HFFc6 (cell line): ENCODE measurements at regions not wholly inside any gene's neighbourhood (a gene's known extent, or its start where the extent isn't known, plus 50 kb on each side); places are given as distances from the start of the nearest gene placed in this dataset.

Experiments
- DNase-seq: peaks from one replicate; pipeline ENCODE4 v3.0.0-alpha.2; 2018
- H3K27ac Mint-ChIP-seq: 2 replicates; pipeline ENCODE4 v1.8.0; 2020; ENCODE audit warnings: mild to moderate bottlenecking, mixed read lengths
- H3K27me3 Mint-ChIP-seq: 2 replicates; pipeline ENCODE4 v1.8.0; 2021; ENCODE audit warnings: mild to moderate bottlenecking, moderate library complexity, mixed read lengths; ENCODE audit not compliant: insufficient read depth
- H3K36me3 Mint-ChIP-seq: 2 replicates; pipeline ENCODE4 v1.8.0; 2021; ENCODE audit warnings: low read depth, mixed read lengths
- H3K4me1 Mint-ChIP-seq: 2 replicates; pipeline ENCODE4 v1.8.0; 2020; ENCODE audit warnings: low read depth, mixed read lengths
- H3K4me3 Mint-ChIP-seq: 2 replicates; pipeline ENCODE4 v1.8.0; 2020; ENCODE audit warnings: mild to moderate bottlenecking, moderate library complexity, mixed read lengths
- H3K9me3 Mint-ChIP-seq: 2 replicates; pipeline ENCODE4 v1.8.0; 2020; ENCODE audit warnings: mild to moderate bottlenecking, mixed read lengths
- TF ChIP-seq, protein P1 (sequence below): fragments of 200-600 bp; sonication (generic); IDR thresholded peaks from 2 replicates; pipeline ENCODE4 v1.5.0; 2021; ENCODE audit warnings: antibody characterized with exemption, mild to moderate bottlenecking

DNA sequence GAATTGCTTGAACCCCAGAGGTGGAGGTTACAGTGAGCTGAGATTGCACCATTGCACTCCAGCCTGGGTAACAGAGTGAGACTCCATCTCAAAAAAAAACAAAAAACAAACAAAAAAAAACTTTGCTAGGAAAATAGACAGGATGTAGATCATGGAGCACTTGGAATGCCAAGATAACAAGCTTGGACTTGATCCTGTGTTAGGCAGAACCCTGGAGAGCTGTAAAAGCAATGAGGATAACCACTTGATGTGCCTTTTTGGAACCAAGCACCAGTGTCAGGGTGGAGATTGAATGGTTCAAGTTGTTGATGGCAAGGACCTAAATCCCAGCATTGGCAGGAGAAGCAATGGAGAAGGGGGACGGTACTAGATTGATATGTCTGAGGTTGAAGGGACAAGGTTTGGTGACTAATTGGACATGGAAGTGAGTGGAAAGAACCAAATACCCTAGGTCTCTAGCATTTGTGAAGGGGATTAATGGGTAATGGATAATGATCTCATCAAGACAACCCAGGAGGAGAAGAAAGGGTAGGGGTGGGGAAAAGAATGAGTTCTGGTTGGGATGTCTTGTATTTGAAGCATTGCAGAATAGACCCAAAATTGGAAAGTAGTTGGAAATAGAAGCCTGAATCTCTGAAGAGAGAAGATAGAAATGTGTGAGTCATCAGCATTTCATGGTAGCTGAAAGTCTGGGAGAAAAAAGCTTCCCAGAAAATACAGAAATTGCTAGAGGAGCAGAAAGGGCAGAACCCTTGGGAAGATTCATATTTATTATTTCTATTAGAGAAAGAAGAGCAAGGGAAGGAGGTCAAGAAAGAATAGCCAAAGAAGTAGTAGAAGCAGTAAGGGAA lies 176.7 kb downstream of the NUAK1 start:
- H3K27ac Mint-ChIP-seq = peak overlapping the region; percentile 7; the same call in 1 of the 2 replicates
- DNase-seq = no peak

DNA sequence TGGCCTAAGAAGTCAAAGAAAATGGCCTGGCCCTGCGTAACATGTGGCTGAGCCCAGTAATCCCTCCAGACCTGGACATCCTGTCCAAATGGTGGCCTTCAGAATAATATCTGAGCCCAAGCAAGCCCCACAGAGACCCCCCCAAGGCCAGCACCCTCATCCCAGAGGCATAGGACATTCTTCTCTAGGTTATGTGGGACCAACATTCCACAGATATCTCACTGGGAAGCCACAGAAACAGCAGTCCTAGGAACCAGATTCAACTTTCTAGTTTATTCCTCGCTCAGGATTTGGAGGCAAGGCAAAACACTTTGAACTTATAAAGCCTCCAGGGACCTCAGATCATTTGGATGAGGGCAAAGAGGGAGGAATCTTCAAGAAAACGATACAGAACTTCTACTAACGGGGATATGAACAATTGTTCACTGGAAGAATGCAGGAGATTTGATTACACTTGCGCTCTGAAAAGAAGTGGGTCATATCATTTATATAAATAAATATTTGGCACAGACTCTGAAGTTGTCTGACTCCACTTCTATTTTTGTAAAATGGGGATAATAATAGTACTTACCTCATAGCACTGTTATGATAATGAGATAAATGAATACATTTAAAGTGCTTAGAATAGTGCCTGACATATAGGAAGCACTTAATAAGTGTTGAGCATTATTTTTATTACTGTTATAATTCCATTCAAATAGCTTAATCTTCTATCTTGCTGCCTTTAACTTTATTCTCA lies 171.5 kb downstream of the NUAK1 start:
- no peak for DNase-seq
- Mint-ChIP-seq H3K4me1 (peaks cover 5% of the 10 kb centered on the region), H3K27ac (no peak overlapping the region), H3K9me3 (no peaks in the 10 kb centered on the region), H3K27me3 (peaks cover 2% of the 10 kb centered on the region; the same call in 1 of the 2 replicates), H3K36me3 (no peaks in the 10 kb centered on the region), H3K4me3 (no peak overlapping the region)
- TF ChIP-seq, protein P1, sequence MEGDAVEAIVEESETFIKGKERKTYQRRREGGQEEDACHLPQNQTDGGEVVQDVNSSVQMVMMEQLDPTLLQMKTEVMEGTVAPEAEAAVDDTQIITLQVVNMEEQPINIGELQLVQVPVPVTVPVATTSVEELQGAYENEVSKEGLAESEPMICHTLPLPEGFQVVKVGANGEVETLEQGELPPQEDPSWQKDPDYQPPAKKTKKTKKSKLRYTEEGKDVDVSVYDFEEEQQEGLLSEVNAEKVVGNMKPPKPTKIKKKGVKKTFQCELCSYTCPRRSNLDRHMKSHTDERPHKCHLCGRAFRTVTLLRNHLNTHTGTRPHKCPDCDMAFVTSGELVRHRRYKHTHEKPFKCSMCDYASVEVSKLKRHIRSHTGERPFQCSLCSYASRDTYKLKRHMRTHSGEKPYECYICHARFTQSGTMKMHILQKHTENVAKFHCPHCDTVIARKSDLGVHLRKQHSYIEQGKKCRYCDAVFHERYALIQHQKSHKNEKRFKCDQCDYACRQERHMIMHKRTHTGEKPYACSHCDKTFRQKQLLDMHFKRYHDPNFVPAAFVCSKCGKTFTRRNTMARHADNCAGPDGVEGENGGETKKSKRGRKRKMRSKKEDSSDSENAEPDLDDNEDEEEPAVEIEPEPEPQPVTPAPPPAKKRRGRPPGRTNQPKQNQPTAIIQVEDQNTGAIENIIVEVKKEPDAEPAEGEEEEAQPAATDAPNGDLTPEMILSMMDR = no peak

More for the DNA sequence above, 176.7 kb downstream of the NUAK1 start:
- TF ChIP-seq, protein P1 = no peak
- Mint-ChIP-seq H3K36me3 (no peaks in the 10 kb centered on the region), H3K4me1 (peaks cover 30% of the 10 kb centered on the region), H3K9me3 (no peaks in the 10 kb centered on the region), H3K27me3 (no peaks in the 10 kb centered on the region; the same call in 1 of the 2 replicates), H3K4me3 (no peak overlapping the region)

DNA sequence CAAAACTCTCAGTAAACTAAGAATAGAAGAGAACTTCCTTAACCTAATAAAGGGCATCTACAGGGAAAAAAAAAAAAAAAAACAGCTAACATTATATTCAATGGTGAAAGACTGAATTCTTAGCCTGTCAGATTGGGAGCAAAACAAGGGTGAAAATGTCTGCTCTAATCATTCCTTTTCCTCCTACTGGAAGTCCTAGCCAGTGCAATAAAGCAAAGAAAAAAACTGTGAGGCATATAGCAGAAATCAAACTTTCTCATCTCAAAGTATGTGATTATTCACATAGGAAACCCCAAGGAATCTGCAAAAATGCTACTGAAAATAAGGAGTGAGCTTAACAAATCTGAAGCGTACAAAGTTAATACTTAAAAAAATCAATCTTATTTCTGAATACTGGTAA lies 170.7 kb downstream of the NUAK1 start:
- peaks cover 2% of the 10 kb centered on the region; the same call in 1 of the 2 replicates for H3K27me3 Mint-ChIP-seq
- TF ChIP-seq, protein P1 = no peak
- DNase-seq = no peak
- no peaks in the 10 kb centered on the region for H3K4me1 Mint-ChIP-seq
- H3K4me3 Mint-ChIP-seq = no peak overlapping the region
- H3K9me3 Mint-ChIP-seq = no peaks in the 10 kb centered on the region
- H3K36me3 Mint-ChIP-seq = no peaks in the 10 kb centered on the region
- no peak overlapping the region for H3K27ac Mint-ChIP-seq

DNA sequence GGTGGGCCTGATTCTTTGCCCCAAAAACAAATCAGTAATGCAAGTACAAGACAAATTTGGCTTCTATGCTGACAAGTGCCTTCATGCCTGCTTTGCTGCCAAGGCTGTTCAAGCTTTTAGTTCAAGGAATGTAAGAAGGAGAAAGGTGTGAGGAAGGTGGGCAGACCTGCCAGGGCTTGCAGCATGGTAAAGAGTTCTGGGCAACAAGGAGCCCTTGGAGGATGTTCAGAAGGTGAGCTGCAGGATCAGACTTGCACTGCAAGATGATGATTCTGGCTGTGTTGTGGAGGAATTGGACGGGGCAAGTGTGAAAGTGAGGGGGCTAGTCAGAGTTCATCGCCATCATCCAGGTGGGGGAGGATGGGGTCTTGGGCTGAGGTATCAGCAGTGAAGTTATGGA lies 167.9 kb downstream of the NUAK1 start:
- DNase-seq = no peak
- no peaks in the 10 kb centered on the region for H3K9me3 Mint-ChIP-seq
- H3K27ac Mint-ChIP-seq = no peak overlapping the region
- TF ChIP-seq, protein P1 = no peak
- H3K4me1 Mint-ChIP-seq = no peaks in the 10 kb centered on the region
- no peaks in the 10 kb centered on the region; the same call in 1 of the 2 replicates for H3K36me3 Mint-ChIP-seq
- H3K27me3 Mint-ChIP-seq = peaks cover 2% of the 10 kb centered on the region; the same call in 1 of the 2 replicates
- no peak overlapping the region for H3K4me3 Mint-ChIP-seq

DNA sequence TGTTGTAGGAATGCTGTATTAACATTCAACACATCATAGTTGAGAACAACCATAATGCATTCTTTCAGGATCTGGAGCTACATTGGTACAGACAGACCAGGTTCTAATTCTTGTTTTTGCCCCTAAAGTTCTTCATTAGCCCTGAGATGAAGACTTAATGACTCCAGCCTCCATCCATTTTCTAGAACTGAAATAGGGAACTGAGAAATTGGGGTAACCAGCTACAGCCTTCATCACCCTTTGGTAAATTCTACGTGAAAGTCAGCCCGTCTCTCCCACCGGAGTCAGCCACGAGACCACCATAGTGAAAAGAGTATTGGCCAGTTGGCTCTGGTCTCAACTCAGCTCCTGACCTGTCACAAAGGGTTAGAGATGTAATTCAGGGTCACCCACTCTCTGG lies 164.0 kb downstream of the NUAK1 start:
- peaks cover 30% of the 10 kb centered on the region for H3K4me1 Mint-ChIP-seq

More for the DNA sequence above, 164.0 kb downstream of the NUAK1 start:
- no peak for DNase-seq
- H3K4me3 Mint-ChIP-seq = no peak overlapping the region
- H3K27me3 Mint-ChIP-seq = peaks cover 2% of the 10 kb centered on the region; the same call in 1 of the 2 replicates
- peaks cover 5% of the 10 kb centered on the region for H3K36me3 Mint-ChIP-seq
- TF ChIP-seq, protein P1 = no peak
- H3K9me3 Mint-ChIP-seq = no peaks in the 10 kb centered on the region
- no peak overlapping the region for H3K27ac Mint-ChIP-seq
